SHP77 (cell line): ENCODE measurements at regions not wholly inside any gene's neighbourhood (a gene's known extent, or its start where the extent isn't known, plus 50 kb on each side); places are given as distances from the start of the nearest gene placed in this dataset.

Source experiments
- DNase-seq, 2 experiments: peaks; one replicate each; lab custom pipeline; 2025; lab: John Stamatoyannopoulos, UW

DNA sequence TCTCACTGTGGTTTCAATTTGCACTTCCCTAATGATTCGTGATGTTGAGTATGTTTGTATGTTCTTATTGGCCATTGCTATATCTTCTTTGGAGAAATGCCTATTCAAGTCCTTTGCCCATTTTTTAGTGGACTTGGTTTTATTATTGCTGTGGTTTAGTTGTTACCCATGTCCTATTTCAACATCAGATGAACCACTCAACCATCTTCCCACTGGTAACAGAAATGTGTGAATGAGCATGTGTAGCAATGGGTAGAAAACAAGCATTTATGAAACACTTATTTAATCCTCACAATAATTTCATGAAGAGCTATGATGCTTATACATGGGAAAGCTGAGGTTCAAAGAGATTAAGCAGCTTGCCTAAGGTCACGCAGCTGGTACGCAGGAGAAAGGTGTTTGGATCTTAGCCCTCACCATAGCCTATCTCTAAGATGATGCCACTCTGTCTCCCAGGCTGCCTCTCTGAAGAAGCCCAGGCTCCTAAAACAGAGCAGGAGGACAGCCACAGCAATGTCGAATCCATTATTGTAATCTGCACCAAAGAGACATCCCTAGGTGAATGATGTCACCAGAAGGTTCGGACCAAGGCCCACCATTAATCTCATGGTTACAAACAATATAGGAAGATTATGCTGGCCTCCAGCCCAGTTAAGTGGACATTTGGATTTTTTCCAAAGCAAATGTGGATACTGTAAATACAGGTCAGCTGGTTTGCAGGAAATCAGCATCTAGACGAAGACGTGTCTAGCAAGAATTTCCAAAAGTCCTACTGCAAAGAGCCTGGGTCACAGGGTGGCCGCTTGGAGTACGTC, 447.6 kb upstream of the ZMIZ1 start:
- peak; percentile 48 to 64 for DNase-seq

DNA sequence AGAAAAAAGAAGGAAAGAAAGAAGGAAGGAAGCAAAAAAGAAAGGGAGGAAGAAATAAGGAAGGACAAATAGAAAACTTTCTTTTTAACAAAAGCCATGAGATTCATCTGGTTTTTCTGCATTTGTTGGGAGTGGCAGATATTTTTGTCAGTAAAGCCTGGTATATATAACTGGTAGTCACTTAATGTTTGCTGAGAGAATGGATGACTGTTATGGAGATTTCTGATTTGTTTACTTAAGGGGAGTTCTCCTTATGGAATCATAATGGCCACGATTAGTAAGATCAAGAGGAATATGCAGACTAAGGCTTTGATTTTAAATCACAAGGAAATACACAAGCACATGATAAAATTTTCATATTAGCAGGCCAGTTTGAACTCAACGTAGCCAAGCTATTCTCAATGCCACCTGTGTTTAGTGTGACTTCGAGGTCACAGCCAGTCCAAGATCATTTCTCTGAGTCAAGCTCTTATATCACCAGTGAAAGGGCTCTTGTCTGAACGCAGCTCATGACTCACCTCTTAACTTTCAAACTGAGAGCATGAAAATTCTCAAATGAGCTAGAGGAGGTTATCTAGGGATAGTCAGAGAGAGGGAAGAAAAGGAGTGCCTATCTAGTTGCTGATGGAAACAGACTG, 445.1 kb upstream of the ZMIZ1 start:
- DNase-seq: no peak

GRCh38 chr10:78624791-78625190, 444.0 kb upstream of the ZMIZ1 start:
- no peak for DNase-seq

DNA sequence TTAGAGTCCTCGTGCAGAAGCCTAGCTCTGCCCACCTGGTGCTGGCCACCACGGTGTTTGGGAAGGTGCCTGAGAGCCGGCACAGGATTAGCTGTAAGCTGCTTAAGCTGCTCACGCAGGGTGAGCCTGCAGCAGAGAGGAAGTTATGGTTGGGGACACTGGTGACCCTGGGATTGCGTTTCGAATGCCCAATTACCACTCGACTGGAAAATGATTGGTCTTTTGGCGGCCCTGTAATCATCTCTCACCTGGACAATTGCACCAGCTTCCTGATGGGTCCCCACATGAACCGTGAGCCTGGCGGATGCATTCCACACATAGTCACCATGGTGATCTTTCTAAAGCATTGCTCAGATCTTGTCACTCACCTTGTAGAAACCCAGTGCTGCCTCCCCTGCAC, 442.3 kb upstream of the ZMIZ1 start:
- DNase-seq: no peak

DNA sequence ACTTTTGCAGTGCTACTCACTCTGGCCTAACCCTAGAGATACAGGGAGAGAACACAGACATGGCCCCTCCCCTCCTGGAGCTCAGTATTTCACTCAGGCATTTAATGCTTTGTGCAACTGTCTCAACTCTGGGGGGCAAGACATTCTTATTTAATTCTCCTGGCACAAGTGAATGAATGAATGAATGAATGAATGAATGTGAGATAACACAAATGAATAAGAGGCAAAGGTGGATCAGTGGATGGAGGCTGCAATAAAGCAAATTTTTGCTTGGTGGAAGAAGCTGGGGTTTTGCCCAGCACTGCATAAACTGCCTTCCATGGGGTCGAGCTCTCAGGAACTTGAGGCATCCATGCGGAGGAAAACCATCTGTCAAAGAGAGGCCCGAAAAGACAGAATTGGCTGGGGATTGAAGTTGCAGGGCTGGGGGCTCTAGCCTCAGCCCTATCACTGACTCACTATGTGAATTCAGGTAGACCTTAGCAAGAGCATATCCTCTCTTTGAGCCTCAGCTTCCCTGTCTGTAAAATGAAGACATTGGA, 441.4 kb upstream of the ZMIZ1 start:
- DNase-seq: no peak

DNA sequence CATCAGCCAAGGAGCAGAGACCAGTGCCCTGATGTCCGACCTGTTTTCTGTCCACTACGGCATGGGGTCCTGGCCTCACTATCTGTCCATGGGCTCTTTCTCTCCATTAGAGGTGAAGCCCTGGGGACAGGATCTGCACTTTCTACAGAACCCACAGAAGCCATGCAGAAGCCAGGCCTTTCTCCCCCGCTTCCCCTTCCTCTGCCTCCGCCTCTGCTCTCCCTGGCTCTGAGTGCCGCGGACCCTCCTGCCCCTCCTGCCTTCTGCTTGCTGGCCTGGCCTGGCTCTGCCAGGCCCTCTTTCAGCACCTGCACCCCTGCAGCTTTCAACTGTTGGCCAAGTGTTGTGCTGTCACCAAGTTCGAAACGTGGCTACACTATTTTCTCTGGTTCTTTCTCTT, 439.8 kb upstream of the ZMIZ1 start:
- no peak for DNase-seq

- no peak for DNase-seq
Observed at GRCh38 chr10:78629773-78630172, 439.0 kb upstream of the ZMIZ1 start.

DNA sequence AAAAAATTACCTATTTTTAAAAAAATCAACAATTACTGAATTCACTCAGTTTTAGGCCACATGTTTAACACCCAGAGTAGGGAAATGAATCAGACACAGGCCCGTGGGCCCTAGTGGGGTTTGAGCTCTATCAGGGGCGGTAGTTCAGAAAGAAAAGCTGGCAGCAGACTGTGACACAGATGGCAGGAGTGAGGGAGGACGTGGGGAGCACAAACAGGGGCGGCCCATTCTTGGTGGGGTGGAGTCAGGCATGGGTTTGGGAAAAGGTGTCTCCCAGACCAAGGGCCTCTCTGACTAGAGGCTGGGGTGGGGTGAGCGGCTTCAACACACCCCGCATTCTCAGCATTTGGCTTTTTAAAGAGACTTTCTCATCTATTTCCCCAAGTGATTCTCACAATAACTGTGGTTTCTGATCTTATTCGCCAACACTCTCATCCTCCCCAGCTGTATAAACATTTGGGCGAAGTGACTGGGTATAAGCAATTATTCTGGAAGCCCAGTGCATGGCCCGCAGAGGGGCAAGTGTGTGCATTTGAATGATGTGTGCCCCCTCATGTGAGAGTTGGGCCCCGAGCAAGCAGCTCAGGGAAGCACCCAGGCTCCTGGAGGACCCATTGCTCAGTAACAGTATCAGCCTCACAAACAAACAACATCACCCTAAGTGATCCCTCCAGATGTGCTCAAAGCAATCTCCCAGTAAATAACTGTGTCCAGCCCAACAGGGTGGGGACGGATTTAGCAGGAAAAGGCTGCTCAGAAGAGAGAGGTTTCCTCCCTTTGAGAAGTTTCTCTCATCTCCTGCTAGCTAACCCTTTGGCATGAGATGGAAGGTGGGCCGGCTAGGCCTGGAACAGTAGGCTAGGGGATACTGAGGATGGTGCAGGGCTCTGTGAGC, 437.6 kb upstream of the ZMIZ1 start:
- DNase-seq: no peak

- DNase-seq: no peak
Observed at GRCh38 chr10:78634389-78634815, 434.4 kb upstream of the ZMIZ1 start.

DNA sequence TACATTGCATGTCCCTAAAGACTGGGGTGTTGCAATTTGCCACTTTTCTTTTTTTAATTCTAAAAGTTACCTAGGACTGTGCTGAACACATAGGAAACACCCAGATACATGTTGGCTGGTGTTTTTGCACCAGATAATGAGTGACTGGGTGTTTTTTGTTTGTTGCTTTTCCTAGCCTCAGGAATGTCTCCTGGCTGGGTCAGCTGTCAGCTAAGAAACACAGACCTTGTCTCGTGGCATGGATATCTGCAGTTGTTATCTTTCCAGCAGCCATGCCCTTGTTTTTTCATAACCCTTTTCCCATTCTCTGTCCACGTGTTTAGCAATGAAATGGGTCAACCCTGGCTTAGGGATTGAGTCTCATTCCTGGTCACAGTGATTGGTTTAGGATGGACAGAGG, 433.9 kb upstream of the ZMIZ1 start:
- DNase-seq: no peak

GRCh38 chr10:78639629-78640028, 429.1 kb upstream of the ZMIZ1 start:
- DNase-seq: no peak

GRCh38 chr10:78640796-78641636, 427.8 kb upstream of the ZMIZ1 start:
- no peak for DNase-seq

GRCh38 chr10:78641693-78642092, 427.1 kb upstream of the ZMIZ1 start:
- no peak for DNase-seq

GRCh38 chr10:78642269-78642816, 426.4 kb upstream of the ZMIZ1 start:
- no peak for DNase-seq

DNA sequence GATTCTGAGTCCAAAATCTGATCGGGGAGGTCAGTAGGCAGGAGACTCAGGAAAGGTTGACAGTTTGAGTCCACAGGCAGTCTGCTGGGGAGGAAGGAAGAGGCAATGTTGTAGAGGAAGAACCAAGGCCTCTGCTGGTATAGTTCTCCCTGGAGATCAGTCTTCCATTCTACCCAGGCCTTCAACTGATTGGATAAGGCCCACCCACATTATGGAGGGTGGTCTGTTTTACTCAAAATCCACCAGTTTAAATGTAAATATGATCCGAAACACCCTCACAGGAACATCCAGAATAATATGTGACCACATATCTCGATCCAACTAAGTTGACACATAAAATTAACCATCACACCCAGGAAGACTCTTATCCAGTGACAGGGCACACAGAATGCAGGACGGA, 425.3 kb upstream of the ZMIZ1 start:
- DNase-seq: no peak

- DNase-seq: no peak
Observed at GRCh38 chr10:78644550-78644949, 424.2 kb upstream of the ZMIZ1 start.

DNA sequence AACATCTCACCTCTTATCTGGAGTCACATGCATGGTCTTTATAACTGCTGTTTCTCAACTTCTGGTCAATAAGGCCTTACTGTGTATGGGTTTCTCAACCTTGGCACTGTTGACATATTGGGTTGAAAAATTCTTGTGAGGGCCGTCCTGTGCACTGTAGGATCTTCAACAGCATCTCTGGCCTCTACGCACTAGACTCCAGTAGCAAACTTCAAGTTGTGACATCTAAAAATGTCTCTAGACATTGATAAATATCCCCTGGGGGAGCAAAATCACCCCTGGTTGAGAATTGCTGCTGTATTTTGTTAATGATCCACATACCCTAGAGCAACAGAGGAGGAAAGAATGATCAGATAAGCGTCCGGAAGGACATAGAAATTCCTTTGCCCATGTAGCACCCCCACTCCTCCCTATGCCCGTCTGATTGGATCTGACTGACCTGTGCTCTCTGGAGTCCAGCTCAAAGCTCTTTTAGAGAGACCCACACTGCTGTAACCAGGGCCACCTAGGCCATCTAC, 423.5 kb upstream of the ZMIZ1 start:
- DNase-seq: no peak

DNA sequence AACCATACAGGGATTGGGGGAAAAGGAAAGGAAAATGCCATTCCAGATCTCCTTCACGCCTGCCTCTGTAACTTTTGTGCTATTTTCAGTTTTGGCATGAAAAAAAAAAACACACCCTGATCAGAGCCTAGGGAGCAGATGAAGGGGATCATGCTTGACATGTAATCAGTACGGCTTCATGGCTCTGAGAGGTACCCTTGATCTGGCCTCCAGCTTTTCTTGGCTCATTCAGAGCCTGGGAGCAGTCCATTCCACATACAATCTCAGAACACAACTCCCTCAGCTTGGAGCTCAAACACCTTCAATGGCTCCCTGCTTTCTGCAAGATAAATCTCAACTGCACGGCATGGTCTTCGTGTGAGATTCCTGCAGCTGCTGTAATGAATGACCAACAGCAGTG, 422.8 kb upstream of the ZMIZ1 start:
- no peak for DNase-seq

DNA sequence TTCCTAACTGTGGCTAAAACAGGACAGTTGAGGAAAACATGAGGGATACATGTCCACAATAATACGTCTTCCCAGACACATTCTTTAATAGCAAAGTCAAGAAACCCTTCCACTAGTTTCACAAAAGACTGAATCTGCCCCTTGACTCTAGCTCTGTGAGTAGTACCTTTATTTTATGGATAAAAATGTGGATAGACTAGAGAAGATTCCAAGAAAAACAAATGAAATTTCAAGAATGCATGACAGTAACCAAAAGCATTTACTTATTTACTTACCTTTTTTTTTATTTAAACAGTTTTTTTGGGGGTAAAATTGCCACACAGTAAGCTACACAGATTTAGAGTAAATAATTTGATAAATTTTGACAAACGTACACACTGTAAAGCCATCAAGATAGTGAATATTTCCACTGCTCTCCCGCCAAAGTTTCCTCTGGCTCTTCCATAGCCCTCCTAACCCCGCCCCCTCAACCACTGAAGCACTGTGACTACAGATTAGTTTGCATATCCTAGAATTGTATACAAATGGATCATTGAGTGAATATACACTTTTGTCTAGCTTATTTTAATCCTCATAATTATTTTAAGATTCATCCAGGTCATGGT, 420.4 kb upstream of the ZMIZ1 start:
- no peak for DNase-seq

DNA sequence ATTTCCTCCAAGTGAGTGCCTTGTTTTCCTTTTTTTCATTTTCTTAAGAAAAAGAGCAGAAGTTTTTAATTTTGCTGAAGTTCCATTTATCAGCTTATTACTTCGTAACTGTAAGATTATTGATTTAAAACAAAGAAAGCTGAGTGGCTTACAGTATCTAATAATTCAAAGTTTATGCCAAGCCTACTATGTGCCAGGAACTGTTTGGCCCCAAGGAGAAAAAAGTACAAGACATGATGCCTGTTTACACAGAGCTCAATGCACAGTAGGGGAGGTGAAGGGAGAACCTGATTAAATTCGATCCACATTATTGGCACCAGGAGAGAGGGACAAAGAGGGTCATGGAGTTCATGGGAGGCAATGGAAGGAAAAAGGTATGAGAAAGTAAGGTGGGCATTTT, 419.3 kb upstream of the ZMIZ1 start:
- DNase-seq: no peak

- no peak for DNase-seq
Observed at GRCh38 chr10:78650122-78650521, 418.6 kb upstream of the ZMIZ1 start.
